GM19328 (cell line): ENCODE measurements at regions not wholly inside any gene's neighbourhood (a gene's known extent, or its start where the extent isn't known, plus 50 kb on each side); places are given as distances from the start of the nearest gene placed in this dataset.

Experiments used
- ATAC-seq: cut with Tn5 transposase; IDR thresholded peaks from one replicate; pipeline ENCODE4 v1.9.1; 2021; ENCODE audit warnings: mild to moderate bottlenecking, moderate library complexity; ENCODE audit not compliant: unreplicated experiment

DNA sequence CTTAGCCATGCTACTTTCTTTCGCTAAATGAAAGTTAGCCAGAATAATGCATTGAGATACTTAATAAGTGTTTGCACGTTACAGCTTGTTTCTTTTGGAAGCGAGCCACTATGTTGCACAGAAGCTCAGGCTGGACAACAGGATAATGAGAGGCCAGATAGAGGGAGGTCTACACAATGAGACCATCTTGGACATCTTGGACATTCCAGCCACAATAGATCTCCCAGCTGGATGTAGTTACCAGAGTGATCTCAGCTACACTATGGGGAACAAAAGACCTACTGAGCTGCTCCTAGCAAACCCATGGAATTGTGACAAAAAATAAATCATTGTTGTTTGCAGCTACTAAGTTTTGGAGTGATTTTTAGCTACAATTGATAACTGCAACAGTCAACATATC, 540.1 kb upstream of the SEMA6D start:
- ATAC-seq = no peak

DNA sequence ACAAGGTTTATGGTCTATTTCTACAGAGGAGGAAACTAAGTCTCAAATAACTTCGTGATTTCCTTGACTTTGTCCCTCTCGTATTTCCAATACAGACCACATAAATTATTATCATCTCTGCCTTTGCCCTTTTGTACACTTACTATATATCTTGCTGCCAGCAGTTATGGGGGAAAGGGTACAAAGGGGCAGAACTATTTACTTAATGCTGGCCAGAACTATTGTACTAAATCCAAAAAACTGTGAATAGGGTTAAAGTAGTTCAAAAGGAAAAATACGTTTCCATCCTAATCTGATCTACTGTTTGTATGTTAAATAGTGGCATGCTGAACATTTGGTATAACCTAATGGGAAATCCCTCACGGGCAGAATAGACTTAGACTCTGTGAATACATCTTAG, 537.3 kb upstream of the SEMA6D start:
- ATAC-seq = no peak

DNA sequence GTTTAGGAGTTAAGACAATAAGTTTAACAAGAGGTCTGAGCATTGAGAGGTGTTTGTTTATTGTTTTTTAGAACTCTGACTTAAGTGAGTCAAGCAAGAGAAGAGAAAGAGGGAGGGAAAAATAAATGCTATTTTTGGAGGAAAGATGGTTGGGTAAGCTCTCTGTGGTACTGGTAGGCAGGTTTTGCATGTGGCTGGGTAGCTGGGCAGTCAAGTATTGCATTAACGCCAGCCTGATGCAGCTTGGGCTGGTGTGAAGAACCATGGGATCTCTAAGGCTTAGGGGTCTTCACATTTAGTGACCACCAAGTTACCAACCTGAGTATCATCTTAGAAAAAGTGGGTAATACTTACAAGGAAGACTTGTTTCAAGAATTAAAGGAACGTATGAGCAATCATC, 534.5 kb upstream of the SEMA6D start:
- no peak for ATAC-seq

DNA sequence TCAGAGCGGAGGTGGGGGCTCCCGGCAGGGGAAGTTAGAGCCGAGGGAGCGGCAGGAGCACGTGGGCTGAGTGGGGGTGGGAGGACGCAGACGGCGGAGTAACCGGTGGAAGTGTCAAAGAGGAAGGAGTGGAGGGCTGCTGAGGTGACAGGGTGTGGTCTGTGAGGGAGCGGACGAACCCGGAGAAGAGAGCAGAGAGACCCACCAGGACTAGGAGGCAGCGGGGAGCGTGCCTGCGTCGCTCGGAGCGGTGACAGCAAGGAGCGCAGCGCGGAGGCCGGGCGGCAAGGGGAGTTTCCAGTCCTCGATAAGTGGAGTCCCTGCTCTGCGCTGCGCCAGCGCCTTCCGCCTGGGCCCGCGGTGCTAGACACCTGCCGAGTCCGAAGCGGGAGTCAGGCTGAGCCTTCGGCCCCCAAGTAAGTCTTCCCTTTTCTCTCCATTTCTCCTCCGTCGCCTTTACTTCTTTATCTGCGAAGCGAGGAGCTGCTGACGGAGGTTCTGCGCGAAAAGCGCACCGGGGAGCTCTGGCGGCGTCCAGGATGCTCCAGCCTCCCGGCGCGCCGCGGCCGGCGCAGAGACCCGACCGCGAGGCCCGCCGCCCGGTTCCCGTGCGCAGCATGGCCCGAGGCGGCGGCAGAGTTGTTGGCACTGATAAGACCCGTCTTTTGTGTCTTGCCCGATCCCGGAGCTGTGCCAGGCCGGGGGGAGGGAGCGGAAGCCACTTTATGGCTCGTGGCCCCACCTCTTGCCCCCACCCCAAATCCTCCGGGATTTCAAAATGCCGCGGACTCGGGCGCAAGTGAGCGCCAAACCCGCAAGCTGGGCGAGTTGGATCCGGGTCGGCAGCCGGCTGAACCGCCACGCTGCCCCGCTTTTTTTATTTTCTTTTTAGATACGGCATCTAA, 533.0 kb upstream of the SEMA6D start:
- ATAC-seq = no peak

DNA sequence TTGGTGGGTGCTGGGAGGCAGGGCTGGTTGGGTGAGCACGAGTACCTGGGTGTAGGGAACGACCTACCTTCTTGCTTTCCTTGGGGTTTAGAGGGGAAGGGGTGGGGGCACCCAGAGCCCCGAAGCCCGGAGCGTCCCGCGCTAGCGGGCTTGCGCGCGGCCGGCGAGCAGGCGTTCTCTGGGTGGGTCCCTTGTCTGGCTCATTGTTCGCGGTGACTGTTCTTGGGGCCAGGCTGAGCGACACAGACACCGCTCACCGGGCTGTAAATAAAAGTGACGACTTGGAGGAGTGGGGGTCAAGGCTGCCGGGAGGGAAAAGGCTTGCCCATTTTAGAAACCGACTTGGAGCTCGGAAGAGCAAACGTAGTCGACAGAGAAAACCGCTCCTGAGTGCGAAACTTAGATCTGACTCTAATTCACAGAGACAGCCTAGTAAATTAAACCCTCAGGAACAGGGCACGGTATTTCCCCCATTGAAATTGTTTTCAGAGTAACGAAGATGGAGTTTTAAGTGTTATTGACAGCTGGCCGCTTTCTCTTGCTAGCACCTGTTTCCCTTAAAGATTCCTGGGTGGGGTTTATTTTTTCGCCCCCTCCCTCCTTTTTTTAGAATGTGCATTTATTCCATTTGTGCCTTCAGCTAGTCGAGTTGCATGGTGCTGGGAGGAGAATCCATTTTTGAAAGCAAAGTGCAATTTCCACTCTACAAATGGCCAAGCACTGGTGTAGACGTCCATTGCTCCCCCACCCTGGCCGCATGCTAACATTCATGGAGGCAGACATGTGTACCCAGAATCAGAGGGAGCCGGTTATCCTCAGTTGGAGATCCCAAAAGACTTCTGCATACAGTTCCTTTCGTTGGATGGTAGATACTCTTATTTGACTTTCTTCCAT, 532.1 kb upstream of the SEMA6D start:
- no peak for ATAC-seq

DNA sequence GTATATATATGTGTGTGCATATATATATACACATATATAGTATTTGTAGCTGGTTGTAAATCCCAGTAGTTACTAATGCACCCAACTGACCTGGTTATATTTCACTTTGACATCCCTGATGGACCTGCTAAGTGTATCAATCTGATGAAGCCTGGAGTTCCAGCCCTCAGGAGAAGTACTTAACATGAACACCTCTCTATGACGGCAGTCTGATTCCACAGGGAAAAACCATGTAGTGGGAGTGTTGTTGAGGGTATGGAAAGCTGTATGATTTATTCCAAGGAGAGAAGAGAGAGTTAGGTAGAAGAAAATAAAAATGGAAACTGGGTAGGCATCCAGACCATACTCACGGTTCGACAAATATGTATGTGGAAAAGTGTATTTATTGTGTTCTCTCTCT, 531.2 kb upstream of the SEMA6D start:
- no peak for ATAC-seq

DNA sequence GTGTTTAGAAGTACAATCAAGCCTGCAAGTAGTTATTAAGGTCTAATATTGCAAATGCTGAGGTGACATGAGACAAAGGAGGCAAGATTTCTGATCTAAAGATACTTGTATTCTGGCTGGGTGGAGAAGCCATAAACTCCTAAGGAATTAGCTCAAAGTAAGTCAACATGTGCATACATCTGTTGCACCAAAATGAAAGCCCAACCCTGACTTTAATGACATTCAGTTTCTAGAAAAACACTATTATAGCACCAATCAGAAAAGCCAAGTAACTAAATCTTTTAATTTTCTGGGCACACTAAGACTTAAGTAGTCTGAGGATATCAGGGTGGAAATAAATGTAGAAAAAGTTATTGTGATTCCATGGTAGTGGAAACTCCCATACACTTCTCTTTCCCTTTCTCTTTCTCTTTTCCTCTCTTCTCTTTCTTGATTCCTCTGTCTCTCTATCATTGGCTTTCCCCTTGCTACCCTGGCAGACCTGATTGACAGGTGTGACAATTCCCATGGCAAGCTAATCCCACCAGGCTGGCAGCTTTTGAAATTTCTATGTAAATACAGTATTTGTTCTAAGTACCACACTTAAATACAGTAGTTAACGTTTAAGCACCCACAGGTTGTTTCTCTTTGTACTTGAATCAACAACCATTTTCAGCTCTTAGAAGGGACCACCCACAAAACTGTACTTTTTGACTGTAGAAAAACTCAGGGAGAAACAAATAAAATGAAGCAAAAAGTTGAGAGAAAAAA, 528.4 kb upstream of the SEMA6D start:
- ATAC-seq = no peak

DNA sequence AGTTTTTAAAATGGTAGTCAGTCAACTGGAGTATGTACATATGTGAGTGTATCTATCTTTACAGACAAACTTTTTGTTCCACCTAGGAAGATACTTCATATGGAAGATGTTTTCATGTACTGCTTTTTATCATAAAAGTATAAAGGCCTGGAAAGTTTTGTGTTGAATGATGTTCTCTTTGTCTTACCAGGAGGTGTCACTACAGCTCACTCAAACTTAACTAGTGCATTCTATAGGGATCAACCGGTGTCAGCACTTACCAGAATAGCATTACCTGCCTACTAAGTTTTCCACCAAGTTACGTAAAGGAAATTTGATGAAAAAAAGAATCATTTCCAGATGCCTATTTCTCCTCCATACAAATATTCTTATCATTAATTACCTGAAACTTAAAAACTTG, 522.6 kb upstream of the SEMA6D start:
- ATAC-seq = no peak

DNA sequence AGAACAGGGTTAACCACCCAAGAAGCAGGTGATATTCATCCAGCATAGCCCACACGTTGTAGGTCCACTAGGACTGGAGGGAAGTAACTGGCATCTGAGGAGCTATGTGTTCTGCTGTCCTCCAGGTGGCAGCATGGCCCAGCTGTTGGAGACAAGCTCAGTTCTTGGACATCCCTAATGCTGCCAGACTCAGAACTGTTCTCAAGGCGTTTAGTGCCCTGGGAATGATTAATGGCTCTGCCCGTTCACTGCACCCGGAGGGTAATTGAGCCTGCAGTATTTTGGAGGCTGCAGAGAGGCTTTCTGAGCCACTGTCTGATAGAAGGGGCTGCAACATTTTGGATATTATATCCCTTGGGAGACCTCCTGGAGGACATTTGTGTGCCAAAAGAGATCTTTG, 521.3 kb upstream of the SEMA6D start:
- no peak for ATAC-seq

DNA sequence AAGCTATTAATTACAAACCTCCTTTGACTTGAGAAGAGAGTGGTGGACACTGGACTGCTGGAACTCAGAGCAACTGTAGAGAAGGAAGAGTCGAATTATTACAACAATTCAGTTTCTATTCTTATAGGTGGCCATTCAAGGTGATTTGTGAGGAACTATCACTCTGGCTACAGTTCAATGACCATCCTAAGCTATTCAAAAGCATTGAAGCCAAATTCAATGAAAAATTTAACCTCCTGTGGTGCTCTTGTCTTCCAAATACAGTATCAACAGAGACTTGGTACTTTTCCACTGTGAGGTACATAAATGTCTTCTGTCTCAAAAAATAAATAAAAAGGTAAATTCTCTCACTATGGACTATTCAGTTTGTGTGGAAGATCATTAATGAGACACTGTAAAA, 513.3 kb upstream of the SEMA6D start:
- ATAC-seq = no peak

DNA sequence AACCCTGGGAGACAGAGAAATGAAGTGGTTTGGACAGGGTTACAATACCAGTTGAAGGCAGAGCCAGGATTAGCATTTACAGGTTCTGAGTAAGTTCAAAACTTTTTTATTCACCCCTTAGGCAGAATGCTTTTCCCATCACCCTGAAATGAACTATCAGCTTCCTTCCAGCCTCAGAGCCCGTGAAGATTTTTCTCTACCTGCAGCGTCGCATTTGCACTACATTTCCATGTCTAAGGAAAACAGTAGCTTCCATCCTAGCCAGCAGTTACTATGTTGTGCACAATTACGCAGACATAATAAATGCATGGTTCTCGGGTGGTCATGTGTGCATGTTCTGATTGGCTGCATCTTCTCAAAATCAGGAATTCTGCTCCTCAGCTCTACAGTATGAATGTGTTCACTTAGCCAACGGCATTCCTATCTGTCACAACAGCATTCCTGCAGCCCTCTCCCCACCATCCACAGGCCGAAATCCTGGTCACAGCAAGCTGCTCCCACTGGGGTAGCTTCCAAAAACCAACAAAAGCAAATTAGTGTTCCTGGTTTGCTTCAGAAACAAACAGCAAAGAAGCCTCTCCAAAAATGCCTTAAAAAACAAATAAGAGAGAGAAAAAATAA, 510.8 kb upstream of the SEMA6D start:
- no peak for ATAC-seq

DNA sequence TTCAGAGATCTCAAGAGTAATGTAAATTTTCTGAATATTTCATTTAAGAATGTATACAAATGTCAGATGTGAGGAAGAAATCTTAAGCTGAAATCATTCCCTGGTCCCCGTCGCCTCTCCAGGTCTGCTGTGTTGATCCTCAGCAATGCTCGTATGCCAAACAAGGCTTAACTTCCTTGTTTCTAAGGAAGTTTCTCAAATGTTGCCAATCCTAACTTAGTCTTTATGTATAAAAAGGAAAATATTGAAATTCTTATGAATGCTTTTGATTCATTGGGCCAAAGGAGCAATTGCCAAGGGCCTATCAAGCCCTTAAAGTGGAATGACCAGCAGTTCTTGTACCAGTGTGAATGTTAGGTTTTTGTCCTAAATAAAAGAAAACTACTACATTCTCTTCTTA, 507.7 kb upstream of the SEMA6D start:
- no peak for ATAC-seq

DNA sequence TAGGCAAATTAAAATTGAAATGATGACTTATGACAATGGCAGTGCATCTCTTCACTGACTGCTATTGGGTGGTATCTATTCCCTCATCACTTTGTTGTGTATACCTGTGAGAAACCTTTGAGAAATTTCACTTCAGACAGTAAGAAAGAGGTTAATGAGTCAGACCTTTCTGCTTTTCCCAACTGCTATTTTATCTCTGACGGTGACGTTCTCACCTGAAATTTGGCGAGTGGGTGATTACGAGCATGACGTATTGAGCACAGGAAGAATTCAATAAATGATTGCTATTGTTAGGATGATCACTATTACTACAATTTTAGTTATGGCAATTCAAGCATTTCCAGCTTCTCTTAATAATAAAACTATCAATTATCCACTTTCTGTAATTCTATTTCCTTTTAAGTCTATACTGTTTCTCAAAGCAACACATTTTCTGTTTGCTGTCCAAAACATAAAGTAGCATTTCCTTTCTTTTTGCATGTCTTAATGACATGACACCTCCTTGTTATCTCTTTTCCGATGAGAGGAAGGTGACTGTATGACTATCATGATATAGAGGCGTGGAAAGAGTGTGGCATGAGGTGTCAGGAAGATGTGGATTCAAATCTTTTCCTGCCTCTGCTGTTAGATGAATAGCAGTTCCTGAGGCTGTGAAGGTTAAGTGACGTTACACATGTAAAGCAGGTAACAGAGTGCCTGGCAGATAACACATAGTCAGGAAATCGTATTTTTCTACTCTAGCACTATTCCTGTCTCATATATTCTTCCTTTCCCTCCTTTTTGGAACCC, 504.9 kb upstream of the SEMA6D start:
- no peak for ATAC-seq

DNA sequence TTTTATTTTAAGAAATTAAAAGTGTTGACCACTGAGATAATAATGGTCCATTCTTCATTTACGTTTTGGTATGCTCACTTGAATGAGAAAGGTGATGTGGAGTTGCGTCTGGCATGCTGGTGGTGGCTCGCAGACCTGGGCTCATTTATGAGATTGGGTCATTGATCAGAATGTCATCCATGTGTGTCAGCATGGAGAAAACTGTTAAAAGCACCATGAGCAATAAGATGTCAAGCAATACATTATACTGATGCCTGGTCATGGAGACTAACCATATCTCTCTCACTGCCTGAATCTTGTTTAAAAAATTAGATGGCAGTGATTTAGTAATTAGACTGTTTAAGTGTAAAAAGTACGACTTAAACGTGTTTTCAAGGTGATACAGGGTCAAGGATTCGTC, 503.4 kb upstream of the SEMA6D start:
- no peak for ATAC-seq

DNA sequence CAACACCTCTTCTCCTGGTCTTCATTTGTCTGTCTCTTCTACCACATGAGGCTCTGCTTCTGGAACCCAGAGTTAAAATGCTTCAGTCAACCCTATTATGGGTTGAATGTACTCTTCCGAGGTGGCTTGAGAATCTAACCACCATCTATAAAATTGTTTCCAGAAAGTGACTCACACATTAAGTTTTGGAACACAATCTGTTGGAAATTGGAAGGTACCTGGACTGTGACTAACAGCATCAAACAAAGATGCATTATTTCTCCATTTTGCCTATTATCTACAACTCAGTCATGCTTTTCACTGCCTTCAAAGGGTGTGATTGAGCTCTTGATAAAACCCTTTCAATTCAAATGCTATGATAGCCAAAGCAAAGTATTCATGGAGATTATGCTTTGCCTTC, 499.0 kb upstream of the SEMA6D start:
- no peak for ATAC-seq

DNA sequence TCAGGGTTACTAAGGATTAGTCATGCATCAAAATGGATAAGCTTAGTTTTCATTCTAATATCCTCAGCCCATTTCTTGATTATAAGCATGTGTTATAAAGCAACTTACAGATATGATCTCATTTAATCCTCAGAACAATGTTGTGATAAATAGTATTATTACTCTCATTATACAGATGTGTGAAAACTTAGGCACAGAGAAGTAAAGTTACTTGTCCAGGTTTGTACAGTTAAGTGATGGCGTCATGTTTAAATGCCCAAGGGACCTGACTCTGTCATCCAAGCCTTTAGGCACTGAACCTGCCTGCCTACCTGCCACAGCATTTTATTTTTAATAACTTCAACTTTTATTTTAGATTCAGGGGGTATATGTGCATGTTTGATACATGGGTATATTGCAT, 472.9 kb upstream of the SEMA6D start:
- ATAC-seq = no peak

DNA sequence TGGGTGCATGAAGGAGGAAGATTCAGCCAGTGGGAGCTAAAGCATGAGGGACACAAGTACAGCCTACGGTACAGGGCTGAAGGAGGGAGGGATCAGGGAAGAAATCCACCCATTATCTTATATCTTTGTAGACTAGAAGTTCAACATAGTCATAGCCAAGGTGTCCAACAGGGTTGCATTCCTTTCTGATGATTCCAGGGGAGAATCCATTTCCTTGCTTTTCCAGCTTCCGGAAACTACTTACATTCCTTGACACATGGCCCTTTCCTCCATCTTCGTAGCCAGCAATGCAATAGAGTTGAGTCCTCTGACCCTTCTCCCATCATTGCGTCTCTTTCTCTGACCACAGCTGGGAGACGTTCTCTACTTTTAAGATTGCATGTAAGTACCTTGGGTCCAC, 471.0 kb upstream of the SEMA6D start:
- no peak for ATAC-seq

DNA sequence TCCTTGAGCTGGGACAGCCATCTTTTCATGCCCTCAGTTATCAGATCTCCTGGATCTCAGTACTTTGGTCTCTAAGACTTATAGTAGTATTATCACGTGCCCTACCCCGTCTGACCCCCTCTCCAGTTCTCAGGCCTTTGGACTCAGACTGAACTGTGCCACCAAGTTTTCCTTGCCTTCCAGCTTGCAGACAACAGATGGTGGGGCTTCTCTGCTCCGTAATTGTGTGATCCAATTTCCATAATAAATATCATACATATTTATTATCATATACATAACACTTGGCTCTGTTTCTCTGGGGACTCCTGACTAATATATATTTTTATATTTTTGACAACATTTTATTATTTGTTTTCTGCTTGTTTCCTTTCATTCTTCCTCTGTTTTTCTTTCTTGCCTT, 458.8 kb upstream of the SEMA6D start:
- no peak for ATAC-seq

DNA sequence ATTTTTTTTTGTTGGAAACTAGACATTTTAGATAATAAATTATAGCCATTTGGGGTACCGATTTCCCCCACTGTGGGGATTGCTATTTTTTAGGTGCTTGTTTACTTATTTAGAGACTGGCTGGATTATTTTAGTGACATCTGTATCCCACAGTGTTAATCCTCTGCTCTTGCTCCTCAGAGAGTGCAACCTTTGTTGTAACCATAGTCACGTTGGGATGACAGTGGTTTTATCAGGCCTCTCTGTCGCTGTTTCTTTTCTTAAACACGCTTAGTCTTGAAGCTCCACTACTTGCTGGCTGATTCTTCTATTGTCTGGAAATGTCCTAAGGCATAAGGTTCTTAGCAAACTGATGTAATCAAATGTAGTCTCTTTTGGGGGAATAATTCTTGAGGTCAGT, 451.6 kb upstream of the SEMA6D start:
- no peak for ATAC-seq

DNA sequence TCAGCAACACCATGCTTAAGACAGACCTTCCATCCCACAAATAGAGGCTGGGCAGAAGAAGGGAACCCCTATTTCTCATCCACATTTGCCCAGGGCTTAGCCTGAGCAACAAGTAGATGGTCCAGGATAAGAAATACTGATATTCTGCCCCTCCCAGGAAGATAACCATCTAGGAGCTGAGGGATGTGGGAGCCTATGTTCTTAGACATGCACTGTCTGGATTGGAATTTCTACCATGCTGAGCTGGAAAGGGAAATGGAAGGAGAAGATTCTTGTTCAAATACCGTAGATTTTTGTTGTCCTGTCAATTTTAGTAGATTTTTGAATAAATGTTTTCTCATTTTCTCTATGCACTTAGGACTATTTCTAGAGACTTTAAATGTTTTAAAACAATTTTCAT, 450.7 kb upstream of the SEMA6D start:
- no peak for ATAC-seq
